CD4-positive, alpha-beta T cell treated with Interleukin-15 for 4 hours (primary cell): ENCODE measurements at regions not wholly inside any gene's neighbourhood (a gene's known extent, or its start where the extent isn't known, plus 50 kb on each side); places are given as distances from the start of the nearest gene placed in this dataset.

Source experiments
- DNase-seq: peaks from one replicate; pipeline ENCODE4 v3.0.0-alpha.2; 2020; ENCODE audit warnings: low spot score

- DNase-seq = no peak
Measured at GRCh38 chr3:18883571-18883970, 264.7 kb upstream of the KCNH8 start.

- no peak for DNase-seq
Measured at GRCh38 chr3:18880691-18881090, 267.6 kb upstream of the KCNH8 start.

- DNase-seq = no peak
Measured at GRCh38 chr3:18872466-18872865, 275.8 kb upstream of the KCNH8 start.

GRCh38 chr3:18870642-18871041, 277.7 kb upstream of the KCNH8 start:
- no peak for DNase-seq

- no peak for DNase-seq
Measured at GRCh38 chr3:18870074-18870640, 278.2 kb upstream of the KCNH8 start.

- no peak for DNase-seq
Measured at GRCh38 chr3:18868911-18869689, 279.2 kb upstream of the KCNH8 start.

- no peak for DNase-seq
Measured at GRCh38 chr3:18866899-18867298, 281.4 kb upstream of the KCNH8 start.

- no peak for DNase-seq
Measured at GRCh38 chr3:18864933-18865731, 283.2 kb upstream of the KCNH8 start.

- no peak for DNase-seq
Measured at GRCh38 chr3:18862077-18862476, 286.2 kb upstream of the KCNH8 start.

GRCh38 chr3:18861137-18861536, 287.2 kb upstream of the KCNH8 start:
- DNase-seq = no peak

GRCh38 chr3:18853269-18853668, 295.0 kb upstream of the KCNH8 start:
- no peak for DNase-seq

GRCh38 chr3:18847583-18848197, 300.6 kb upstream of the KCNH8 start:
- DNase-seq = no peak

- no peak for DNase-seq
Measured at GRCh38 chr3:18843983-18844382, 304.3 kb upstream of the KCNH8 start.

- DNase-seq = no peak
Measured at GRCh38 chr3:18843188-18843587, 305.1 kb upstream of the KCNH8 start.

- no peak for DNase-seq
Measured at GRCh38 chr3:18841422-18842343, 306.6 kb upstream of the KCNH8 start.

- DNase-seq = no peak
Measured at GRCh38 chr3:18840535-18841137, 307.7 kb upstream of the KCNH8 start.

GRCh38 chr3:18838758-18839157, 309.6 kb upstream of the KCNH8 start:
- no peak for DNase-seq

- no peak for DNase-seq
Measured at GRCh38 chr3:18837137-18837755, 311.1 kb upstream of the KCNH8 start.

GRCh38 chr3:18835021-18835420, 313.3 kb upstream of the KCNH8 start:
- no peak for DNase-seq

GRCh38 chr3:18830087-18830486, 318.2 kb upstream of the KCNH8 start:
- DNase-seq = no peak

GRCh38 chr3:18828637-18829036, 319.7 kb upstream of the KCNH8 start:
- DNase-seq = no peak
